Stimulated activated CD4-positive, alpha-beta T cell treated with anti-CD3 and anti-CD28 coated beads, TNF-alpha, amount 100 ng/mL, for 48 hours (primary cell): ENCODE measurements at regions not wholly inside any gene's neighbourhood (a gene's known extent, or its start where the extent isn't known, plus 50 kb on each side); places are given as distances from the start of the nearest gene placed in this dataset.
"Not testable (repeated sequence)": the region's sequence is repeated elsewhere in the genome, so short reads cannot be mapped to it uniquely, and the experiment has no call there.

Source experiments
- DNase-seq, 3 donors: peaks; one replicate each; pipeline ENCODE4 v3.0.0-alpha.2; 2020; ENCODE audit warnings: low read depth in 3 of 3

GRCh38 chr2:236375973-236376476 lies 111.8 kb upstream of the ASB18 start:
- no peak for DNase-seq

GRCh38 chr2:236376566-236377244 lies 112.5 kb upstream of the ASB18 start:
- no peak for DNase-seq

DNA sequence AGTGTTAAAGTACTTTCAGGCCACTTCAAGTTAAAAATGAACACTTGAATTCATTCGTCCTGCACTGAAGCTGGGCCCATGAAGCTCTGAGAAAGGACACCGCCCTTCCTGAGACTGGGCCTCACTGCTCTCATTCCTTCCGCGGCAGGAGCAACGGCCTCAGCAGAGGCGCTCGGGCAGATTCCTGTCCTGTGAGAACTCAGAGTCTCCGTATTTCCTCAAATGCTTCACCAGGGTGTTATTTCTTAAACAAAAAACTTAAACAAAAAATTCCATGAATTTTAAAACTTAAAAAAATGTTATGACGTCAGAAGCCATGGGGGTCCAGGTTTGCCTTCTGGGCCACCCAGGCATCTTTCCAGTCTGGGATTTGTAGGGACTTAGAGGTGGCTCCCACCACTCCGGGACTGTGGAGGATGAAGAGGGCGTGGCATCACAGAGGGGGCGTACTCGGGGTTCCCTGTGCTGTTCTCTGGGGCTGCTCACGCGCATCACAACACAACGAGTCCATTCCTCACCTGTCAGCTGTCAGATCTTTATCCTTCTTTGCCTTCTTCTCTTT lies 115.9 kb upstream of the ASB18 start:
- DNase-seq, result no peak

DNA sequence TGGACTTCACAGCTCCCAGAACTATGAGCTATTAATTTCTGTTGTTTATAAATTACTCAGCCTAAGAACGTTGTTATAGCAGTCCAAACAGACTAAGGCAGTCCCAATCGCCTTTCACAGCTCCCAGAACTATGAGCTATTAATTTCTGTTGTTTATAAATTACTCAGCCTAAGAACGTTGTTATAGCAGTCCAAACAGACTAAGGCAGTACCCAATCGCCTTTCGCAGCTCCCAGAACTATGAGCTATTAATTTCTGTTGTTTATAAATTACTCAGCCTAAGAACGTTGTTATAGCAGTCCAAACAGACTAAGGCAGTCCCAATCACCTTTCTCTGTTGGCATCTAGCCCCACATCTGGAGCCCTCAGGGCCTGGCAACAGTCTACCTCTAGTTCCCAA lies 117.0 kb upstream of the ASB18 start:
- not testable (repeated sequence) for DNase-seq

GRCh38 chr2:236389284-236390216 lies 125.3 kb upstream of the ASB18 start:
- not testable (repeated sequence) for DNase-seq

GRCh38 chr2:236393101-236393500 lies 128.9 kb upstream of the ASB18 start:
- DNase-seq, result no peak

DNA sequence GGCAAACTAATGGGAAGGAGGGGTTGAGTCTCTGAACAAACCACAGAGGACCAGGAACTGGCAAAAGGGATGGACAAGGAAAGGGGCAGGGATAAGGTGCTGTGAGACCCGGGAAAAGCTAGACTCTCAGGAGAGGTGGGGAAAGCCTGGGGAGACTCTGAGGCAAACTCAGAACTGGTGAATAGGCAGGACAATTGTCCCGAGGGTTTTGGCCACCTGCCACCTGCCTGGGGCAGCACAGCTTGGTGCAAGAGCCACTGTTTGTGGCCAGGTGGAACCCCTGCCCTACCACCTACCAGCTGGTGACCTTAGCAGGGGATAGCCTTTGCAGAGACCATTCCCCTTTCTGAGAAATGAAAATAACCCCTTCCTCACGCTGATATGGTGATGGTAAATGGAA lies 129.4 kb upstream of the ASB18 start:
- DNase-seq, result no peak

DNA sequence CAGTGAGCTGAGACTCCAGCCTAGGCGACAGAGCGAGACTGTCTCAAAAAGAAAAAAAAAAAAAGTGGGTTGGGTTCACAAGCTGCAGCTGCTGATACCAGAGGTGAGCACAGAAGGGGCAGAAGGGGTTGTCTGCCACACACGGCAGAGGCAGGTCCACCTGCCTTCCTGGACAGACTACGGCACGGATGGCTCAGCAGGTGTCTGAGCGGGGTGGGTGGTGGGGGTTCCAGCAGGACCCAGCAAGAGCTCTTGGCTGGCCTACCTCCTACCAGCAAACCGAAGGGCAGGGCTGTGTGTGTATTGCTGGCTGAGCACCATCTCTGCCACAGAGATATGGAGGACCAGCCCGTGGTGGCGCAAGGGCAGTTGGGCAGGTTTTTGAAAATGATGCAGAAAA lies 130.4 kb upstream of the ASB18 start:
- no peak for DNase-seq

DNA sequence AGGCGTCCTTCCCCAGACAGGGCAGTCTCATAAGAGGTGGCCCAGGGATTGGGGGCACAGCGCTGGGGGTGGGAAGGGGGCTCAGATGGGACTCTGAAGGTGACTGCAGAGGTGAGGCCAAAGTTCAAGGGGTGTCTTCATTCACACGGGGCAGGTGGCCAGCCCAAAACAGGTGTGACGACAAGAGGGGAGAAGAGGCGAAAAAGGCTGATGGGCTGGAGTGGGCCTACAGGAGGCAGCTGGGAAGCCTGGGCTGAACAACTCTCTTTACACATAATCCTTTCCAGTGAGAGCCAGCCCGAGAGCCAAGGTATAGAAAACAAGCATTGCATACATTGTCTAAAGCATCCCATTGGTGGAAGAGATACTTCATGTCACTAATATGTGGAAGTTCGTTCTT lies 130.9 kb upstream of the ASB18 start:
- no peak for DNase-seq

GRCh38 chr2:236396818-236397350 lies 132.7 kb upstream of the ASB18 start:
- no peak for DNase-seq

GRCh38 chr2:236397681-236398080 lies 133.5 kb upstream of the ASB18 start:
- DNase-seq, result no peak

- DNase-seq, result no peak
Measured at GRCh38 chr2:236399409-236399808, 135.2 kb upstream of the ASB18 start.

GRCh38 chr2:236400046-236400574 lies 135.9 kb upstream of the ASB18 start:
- no peak for DNase-seq

DNA sequence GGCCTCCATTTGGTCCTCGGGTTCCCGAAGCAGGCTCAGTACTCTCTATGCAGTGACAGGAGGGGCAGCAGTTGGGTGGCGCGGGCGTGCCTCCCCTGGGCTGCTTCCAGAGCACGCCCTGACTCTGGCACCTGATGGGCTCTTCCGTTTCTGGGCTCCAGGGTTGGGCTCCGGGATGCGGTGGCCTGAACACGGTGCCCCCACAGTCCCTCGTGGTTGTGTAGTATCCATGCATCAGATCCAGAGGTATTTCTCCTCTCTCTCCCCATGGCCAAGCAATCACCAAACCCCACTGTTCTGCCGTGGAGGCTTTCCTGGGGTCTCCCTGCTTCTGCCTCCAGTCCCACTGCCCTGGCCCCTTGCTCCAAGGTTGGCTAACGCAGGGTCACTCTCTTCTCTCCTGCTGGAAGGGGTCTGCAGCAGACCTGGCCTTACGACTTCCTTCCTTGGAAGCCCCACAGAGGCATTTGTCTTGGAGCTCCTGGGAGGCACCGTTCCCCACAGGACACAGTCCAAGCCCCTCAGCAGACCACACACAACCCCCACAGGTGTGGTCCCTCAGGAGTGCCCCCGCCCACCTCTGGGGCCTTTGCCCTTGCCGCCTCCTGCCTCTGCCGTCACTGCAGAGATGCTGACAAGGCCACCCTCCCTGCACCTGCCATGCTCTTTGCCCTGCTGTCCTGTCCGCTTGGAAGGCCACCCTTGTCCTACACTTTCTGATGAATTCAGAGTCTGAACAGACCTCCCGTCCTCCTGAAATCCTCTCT lies 136.6 kb upstream of the ASB18 start:
- DNase-seq, result no peak

GRCh38 chr2:236402033-236402790 lies 138.0 kb upstream of the ASB18 start:
- DNase-seq, result no peak

DNA sequence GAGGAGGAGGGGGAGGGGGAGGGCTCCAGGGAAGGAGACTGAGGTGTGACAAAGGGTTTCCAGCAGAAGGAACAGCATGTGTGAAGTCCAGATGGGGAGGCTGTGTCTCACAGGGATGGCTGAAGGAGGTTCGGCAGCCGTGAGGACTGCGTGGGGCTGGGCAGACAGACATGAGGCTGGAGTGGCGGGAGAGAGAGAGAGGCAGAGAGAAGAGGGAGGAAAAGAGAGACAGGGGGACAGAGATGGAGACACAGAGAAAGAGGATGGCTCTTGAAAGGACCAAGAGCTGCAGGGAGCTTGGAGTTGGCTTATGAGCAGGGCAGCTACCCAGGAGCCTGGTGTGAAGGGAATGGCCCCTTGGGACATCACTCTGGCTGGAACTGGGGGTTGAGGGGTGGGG lies 138.9 kb upstream of the ASB18 start:
- DNase-seq, result no peak

- DNase-seq, result no peak
Measured at GRCh38 chr2:236403811-236404210, 139.6 kb upstream of the ASB18 start.

DNA sequence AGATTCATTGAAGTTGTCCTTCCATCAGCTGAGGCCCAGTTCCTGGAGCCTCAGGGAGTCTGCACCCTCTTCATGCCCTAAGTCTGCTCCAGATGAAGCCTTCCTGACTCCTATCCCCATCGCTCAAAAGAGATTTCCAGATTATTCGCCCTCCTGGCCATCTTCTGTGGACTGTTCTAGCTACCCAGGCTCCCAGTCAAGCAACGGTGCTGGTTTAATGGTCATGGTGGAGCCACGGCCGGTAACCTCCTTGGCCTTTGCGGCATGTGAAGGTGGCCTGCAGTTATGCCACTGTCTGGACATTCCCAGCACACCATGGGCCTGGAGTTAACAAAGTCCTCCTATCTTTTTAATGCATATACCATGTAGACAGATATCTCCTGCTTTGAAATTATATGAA lies 140.1 kb upstream of the ASB18 start:
- DNase-seq, result no peak

- DNase-seq, result no peak
Measured at GRCh38 chr2:236405357-236405756, 141.2 kb upstream of the ASB18 start.

DNA sequence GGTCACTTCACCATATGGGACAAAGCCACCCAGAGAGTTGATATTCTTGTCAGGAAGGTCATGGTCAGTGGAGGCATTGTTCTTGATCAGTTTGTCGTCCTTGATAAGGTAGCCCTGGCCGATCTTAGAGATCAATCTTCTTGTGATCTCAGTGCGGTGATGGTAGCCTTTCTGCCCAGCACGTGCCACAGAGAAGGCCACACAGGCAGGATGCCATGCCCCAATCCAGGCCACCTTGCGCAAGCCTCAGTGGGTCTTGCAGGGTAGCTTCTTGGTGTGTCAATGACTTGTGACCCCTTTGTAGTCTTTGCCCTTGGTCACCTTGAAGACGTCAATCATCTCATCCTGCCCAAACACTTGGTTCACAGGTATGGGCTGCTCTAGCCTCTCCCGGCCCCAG lies 143.9 kb upstream of the ASB18 start:
- DNase-seq, result no peak

DNA sequence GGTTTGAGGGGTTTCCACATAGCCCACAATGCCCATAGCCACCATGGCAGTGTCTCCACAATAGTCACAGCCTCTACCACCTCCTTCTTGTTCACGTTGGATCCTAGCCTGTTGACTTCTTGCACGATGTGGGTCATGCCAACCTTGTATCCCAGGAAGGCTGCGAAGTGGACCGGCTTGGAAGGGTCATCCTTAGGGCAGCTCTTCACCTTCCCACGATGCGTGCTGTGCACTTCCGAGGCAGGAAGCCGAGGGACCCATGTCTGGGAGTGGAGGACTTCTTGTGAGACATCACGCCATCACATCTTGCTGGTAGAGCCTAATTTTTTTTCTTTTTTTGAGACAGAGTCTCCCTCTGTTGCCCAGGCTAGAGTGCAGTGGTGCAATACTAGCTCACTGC lies 144.6 kb upstream of the ASB18 start:
- DNase-seq, result no peak
